ENCODE measurements at regions not wholly inside any gene's neighbourhood (a gene's known extent, or its start where the extent isn't known, plus 50 kb on each side); places are given as distances from the start of the nearest gene placed in this dataset.

DNA sequence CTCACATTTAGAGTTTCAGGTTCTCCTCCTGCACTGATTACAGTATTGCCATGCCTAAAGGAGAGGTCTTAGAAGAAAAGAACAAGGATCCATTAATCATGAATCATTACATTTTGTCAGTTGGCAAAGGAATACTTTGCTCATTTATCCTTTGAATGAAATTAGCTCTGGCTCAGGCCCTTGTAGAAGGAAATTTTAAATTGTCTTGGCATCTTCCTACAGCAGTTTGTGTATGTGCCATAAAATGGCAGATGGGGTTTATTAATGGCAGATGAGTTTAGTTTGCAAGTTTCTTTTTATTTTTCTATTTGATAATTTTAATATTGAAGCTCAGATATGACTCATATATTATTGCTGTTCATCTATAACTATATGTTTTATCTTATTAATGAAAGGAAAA, 181.2 kb upstream of the EPHA3 start:
- TF ChIP-seq, protein P1, sequence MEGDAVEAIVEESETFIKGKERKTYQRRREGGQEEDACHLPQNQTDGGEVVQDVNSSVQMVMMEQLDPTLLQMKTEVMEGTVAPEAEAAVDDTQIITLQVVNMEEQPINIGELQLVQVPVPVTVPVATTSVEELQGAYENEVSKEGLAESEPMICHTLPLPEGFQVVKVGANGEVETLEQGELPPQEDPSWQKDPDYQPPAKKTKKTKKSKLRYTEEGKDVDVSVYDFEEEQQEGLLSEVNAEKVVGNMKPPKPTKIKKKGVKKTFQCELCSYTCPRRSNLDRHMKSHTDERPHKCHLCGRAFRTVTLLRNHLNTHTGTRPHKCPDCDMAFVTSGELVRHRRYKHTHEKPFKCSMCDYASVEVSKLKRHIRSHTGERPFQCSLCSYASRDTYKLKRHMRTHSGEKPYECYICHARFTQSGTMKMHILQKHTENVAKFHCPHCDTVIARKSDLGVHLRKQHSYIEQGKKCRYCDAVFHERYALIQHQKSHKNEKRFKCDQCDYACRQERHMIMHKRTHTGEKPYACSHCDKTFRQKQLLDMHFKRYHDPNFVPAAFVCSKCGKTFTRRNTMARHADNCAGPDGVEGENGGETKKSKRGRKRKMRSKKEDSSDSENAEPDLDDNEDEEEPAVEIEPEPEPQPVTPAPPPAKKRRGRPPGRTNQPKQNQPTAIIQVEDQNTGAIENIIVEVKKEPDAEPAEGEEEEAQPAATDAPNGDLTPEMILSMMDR (conservative IDR thresholded peaks at IDR 0.05; ENCODE audit: low read depth in 2 of 2), result no peak
- TF ChIP-seq EZH2 (IDR thresholded peaks at IDR 0.05; ENCODE audit: low read depth, unreplicated experiment) (no peak), POLR2AphosphoS5 (IDR thresholded peaks at IDR 0.05; ENCODE audit: low read depth) (no peak), NANOG (IDR thresholded peaks at IDR 0.05; ENCODE audit: borderline replicate concordance) (no peak), EZH2phosphoT487 (IDR thresholded peaks at IDR 0.05; ENCODE audit: unreplicated experiment) (no peak), JUNB (IDR thresholded peaks at IDR 0.05; ENCODE audit: unreplicated experiment) (no peak), CREB1 (CRISPR knock-in tag; IDR thresholded peaks at IDR 0.05; ENCODE audit: low read depth) (no peak), STAT1 (IDR thresholded peaks at IDR 0.05; ENCODE audit: unreplicated experiment) (no peak)
- TF ChIP-seq, protein P2, sequence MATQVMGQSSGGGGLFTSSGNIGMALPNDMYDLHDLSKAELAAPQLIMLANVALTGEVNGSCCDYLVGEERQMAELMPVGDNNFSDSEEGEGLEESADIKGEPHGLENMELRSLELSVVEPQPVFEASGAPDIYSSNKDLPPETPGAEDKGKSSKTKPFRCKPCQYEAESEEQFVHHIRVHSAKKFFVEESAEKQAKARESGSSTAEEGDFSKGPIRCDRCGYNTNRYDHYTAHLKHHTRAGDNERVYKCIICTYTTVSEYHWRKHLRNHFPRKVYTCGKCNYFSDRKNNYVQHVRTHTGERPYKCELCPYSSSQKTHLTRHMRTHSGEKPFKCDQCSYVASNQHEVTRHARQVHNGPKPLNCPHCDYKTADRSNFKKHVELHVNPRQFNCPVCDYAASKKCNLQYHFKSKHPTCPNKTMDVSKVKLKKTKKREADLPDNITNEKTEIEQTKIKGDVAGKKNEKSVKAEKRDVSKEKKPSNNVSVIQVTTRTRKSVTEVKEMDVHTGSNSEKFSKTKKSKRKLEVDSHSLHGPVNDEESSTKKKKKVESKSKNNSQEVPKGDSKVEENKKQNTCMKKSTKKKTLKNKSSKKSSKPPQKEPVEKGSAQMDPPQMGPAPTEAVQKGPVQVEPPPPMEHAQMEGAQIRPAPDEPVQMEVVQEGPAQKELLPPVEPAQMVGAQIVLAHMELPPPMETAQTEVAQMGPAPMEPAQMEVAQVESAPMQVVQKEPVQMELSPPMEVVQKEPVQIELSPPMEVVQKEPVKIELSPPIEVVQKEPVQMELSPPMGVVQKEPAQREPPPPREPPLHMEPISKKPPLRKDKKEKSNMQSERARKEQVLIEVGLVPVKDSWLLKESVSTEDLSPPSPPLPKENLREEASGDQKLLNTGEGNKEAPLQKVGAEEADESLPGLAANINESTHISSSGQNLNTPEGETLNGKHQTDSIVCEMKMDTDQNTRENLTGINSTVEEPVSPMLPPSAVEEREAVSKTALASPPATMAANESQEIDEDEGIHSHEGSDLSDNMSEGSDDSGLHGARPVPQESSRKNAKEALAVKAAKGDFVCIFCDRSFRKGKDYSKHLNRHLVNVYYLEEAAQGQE (IDR thresholded peaks at IDR 0.05; ENCODE audit: unreplicated experiment), result no peak
- TF ChIP-seq, protein P3, sequence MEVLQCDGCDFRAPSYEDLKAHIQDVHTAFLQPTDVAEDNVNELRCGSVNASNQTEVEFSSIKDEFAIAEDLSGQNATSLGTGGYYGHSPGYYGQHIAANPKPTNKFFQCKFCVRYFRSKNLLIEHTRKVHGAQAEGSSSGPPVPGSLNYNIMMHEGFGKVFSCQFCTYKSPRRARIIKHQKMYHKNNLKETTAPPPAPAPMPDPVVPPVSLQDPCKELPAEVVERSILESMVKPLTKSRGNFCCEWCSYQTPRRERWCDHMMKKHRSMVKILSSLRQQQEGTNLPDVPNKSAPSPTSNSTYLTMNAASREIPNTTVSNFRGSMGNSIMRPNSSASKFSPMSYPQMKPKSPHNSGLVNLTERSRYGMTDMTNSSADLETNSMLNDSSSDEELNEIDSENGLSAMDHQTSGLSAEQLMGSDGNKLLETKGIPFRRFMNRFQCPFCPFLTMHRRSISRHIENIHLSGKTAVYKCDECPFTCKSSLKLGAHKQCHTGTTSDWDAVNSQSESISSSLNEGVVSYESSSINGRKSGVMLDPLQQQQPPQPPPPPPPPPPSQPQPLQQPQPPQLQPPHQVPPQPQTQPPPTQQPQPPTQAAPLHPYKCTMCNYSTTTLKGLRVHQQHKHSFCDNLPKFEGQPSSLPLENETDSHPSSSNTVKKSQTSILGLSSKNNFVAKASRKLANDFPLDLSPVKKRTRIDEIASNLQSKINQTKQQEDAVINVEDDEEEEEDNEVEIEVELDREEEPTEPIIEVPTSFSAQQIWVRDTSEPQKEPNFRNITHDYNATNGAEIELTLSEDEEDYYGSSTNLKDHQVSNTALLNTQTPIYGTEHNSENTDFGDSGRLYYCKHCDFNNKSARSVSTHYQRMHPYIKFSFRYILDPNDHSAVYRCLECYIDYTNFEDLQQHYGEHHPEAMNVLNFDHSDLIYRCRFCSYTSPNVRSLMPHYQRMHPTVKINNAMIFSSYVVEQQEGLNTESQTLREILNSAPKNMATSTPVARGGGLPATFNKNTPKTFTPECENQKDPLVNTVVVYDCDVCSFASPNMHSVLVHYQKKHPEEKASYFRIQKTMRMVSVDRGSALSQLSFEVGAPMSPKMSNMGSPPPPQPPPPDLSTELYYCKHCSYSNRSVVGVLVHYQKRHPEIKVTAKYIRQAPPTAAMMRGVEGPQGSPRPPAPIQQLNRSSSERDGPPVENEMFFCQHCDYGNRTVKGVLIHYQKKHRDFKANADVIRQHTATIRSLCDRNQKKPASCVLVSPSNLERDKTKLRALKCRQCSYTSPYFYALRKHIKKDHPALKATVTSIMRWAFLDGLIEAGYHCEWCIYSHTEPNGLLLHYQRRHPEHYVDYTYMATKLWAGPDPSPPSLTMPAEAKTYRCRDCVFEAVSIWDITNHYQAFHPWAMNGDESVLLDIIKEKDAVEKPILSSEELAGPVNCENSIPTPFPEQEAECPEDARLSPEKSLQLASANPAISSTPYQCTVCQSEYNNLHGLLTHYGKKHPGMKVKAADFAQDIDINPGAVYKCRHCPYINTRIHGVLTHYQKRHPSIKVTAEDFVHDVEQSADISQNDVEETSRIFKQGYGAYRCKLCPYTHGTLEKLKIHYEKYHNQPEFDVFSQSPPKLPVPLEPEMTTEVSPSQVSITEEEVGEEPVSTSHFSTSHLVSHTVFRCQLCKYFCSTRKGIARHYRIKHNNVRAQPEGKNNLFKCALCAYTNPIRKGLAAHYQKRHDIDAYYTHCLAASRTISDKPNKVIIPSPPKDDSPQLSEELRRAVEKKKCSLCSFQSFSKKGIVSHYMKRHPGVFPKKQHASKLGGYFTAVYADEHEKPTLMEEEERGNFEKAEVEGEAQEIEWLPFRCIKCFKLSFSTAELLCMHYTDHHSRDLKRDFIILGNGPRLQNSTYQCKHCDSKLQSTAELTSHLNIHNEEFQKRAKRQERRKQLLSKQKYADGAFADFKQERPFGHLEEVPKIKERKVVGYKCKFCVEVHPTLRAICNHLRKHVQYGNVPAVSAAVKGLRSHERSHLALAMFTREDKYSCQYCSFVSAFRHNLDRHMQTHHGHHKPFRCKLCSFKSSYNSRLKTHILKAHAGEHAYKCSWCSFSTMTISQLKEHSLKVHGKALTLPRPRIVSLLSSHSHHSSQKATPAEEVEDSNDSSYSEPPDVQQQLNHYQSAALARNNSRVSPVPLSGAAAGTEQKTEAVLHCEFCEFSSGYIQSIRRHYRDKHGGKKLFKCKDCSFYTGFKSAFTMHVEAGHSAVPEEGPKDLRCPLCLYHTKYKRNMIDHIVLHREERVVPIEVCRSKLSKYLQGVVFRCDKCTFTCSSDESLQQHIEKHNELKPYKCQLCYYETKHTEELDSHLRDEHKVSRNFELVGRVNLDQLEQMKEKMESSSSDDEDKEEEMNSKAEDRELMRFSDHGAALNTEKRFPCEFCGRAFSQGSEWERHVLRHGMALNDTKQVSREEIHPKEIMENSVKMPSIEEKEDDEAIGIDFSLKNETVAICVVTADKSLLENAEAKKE (CRISPR knock-in tag; IDR thresholded peaks at IDR 0.05), result no peak

Data from GM23338 (cell line).